ENCODE measurements at regions not wholly inside any gene's neighbourhood (a gene's known extent, or its start where the extent isn't known, plus 50 kb on each side); places are given as distances from the start of the nearest gene placed in this dataset.

DNA sequence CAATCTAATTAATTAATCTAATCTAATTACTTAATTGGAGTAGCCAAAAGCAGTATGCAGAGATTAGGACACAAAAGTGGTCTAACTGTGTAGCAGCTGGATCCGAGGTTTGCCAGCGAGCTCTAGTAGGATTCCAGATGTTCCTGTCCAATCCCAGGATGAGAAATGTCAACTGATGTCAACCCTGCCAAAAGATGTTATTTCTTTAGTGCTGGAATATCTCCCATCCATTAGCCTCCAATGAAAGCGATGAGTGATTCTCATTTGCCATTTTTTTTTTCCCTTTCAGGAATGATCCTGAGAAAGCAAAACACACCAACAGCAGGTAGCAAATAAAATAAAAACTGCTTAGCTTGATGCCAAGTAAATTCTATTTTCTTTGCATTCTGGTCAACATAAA, 372.9 kb downstream of the STIM2 start:
- H3K9ac ChIP-seq (ENCODE audit: low read depth in 1 of 2, low read length in 2 of 2): no peak overlapping the region
- H3K27ac ChIP-seq (ENCODE audit: low read depth in 2 of 2, low read length in 2 of 2): no peak overlapping the region
- H3K9me3 ChIP-seq (ENCODE audit: control insufficient read depth in 2 of 2, low read length in 2 of 2): no peaks in the 10 kb centered on the region
- no peak overlapping the region for H3K4me3 ChIP-seq (ENCODE audit: low read length in 2 of 2)
- H3K4me1 ChIP-seq (ENCODE audit: control insufficient read depth in 2 of 2, insufficient read depth in 2 of 2, low read length in 2 of 2): no peaks in the 10 kb centered on the region
- H3K27me3 ChIP-seq (ENCODE audit: control insufficient read depth in 2 of 2, insufficient read depth in 2 of 2, low read length in 2 of 2): no peaks in the 10 kb centered on the region
- no peaks in the 10 kb centered on the region for H3K36me3 ChIP-seq (ENCODE audit: control insufficient read depth in 2 of 2, insufficient read depth in 2 of 2, low read length in 2 of 2)

- H3K4me3 ChIP-seq (ENCODE audit: low read length in 2 of 2): no peak overlapping the region
- H3K9me3 ChIP-seq (ENCODE audit: control insufficient read depth in 2 of 2, low read length in 2 of 2): no peaks in the 10 kb centered on the region
- no peaks in the 10 kb centered on the region for H3K4me1 ChIP-seq (ENCODE audit: control insufficient read depth in 2 of 2, insufficient read depth in 2 of 2, low read length in 2 of 2)
- no peaks in the 10 kb centered on the region for H3K36me3 ChIP-seq (ENCODE audit: control insufficient read depth in 2 of 2, insufficient read depth in 2 of 2, low read length in 2 of 2)
- H3K9ac ChIP-seq (ENCODE audit: low read depth in 1 of 2, low read length in 2 of 2): no peak overlapping the region
- no peak overlapping the region for H3K27ac ChIP-seq (ENCODE audit: low read depth in 2 of 2, low read length in 2 of 2)
- no peaks in the 10 kb centered on the region for H3K27me3 ChIP-seq (ENCODE audit: control insufficient read depth in 2 of 2, insufficient read depth in 2 of 2, low read length in 2 of 2)
These were observed 373.8 kb downstream of the STIM2 start for GRCh38 chr4:27234306-27234899.

DNA sequence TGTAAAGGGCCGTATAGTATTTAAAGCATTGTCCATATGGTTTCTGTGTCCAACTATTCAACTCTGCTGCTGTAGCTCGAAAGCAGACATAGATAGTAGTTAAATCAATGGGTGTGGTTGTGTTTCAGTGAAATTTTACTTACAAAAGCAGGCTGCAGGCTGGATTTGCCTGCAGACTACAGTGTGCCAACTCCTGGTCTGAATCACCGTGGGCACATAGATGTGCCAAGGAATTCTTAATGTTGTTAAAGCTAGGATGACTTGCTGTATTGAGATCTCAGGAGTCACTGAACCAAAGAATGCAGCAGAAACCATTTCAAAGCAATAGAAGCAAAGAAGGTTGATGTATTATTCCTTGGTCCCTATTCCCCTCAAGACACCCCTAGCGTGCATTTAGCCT, 379.0 kb downstream of the STIM2 start:
- H3K27me3 ChIP-seq (ENCODE audit: control insufficient read depth in 2 of 2, insufficient read depth in 2 of 2, low read length in 2 of 2): no peaks in the 10 kb centered on the region
- H3K9me3 ChIP-seq (ENCODE audit: control insufficient read depth in 2 of 2, low read length in 2 of 2): no peaks in the 10 kb centered on the region
- H3K9ac ChIP-seq (ENCODE audit: low read depth in 1 of 2, low read length in 2 of 2): no peak overlapping the region
- no peak overlapping the region for H3K27ac ChIP-seq (ENCODE audit: low read depth in 2 of 2, low read length in 2 of 2)
- no peaks in the 10 kb centered on the region for H3K36me3 ChIP-seq (ENCODE audit: control insufficient read depth in 2 of 2, insufficient read depth in 2 of 2, low read length in 2 of 2)
- no peak overlapping the region for H3K4me3 ChIP-seq (ENCODE audit: low read length in 2 of 2)
- H3K4me1 ChIP-seq (ENCODE audit: control insufficient read depth in 2 of 2, insufficient read depth in 2 of 2, low read length in 2 of 2): no peaks in the 10 kb centered on the region

GRCh38 chr4:27242217-27242616, 381.6 kb downstream of the STIM2 start:
- no peaks in the 10 kb centered on the region for H3K9me3 ChIP-seq (ENCODE audit: control insufficient read depth in 2 of 2, low read length in 2 of 2)
- H3K36me3 ChIP-seq (ENCODE audit: control insufficient read depth in 2 of 2, insufficient read depth in 2 of 2, low read length in 2 of 2): no peaks in the 10 kb centered on the region
- H3K27me3 ChIP-seq (ENCODE audit: control insufficient read depth in 2 of 2, insufficient read depth in 2 of 2, low read length in 2 of 2): no peaks in the 10 kb centered on the region
- H3K27ac ChIP-seq (ENCODE audit: low read depth in 2 of 2, low read length in 2 of 2): no peak overlapping the region
- no peaks in the 10 kb centered on the region for H3K4me1 ChIP-seq (ENCODE audit: control insufficient read depth in 2 of 2, insufficient read depth in 2 of 2, low read length in 2 of 2)
- no peak overlapping the region for H3K4me3 ChIP-seq (ENCODE audit: low read length in 2 of 2)
- H3K9ac ChIP-seq (ENCODE audit: low read depth in 1 of 2, low read length in 2 of 2): no peak overlapping the region

GRCh38 chr4:27245216-27245615, 384.6 kb downstream of the STIM2 start:
- Histone ChIP-seq H3K27me3 (ENCODE audit: control insufficient read depth in 2 of 2, insufficient read depth in 2 of 2, low read length in 2 of 2) (no peaks in the 10 kb centered on the region), H3K9me3 (ENCODE audit: control insufficient read depth in 2 of 2, low read length in 2 of 2) (no peaks in the 10 kb centered on the region), H3K9ac (ENCODE audit: low read depth in 1 of 2, low read length in 2 of 2) (no peak overlapping the region)

GRCh38 chr4:27248829-27249228, 388.2 kb downstream of the STIM2 start:
- H3K27ac ChIP-seq (ENCODE audit: low read depth in 2 of 2, low read length in 2 of 2): no peak overlapping the region
- H3K27me3 ChIP-seq (ENCODE audit: control insufficient read depth in 2 of 2, insufficient read depth in 2 of 2, low read length in 2 of 2): no peaks in the 10 kb centered on the region
- no peaks in the 10 kb centered on the region for H3K36me3 ChIP-seq (ENCODE audit: control insufficient read depth in 2 of 2, insufficient read depth in 2 of 2, low read length in 2 of 2)
- no peaks in the 10 kb centered on the region for H3K4me1 ChIP-seq (ENCODE audit: control insufficient read depth in 2 of 2, insufficient read depth in 2 of 2, low read length in 2 of 2)
- H3K9me3 ChIP-seq (ENCODE audit: control insufficient read depth in 2 of 2, low read length in 2 of 2): no peaks in the 10 kb centered on the region
- H3K4me3 ChIP-seq (ENCODE audit: low read length in 2 of 2): no peak overlapping the region
- no peak overlapping the region for H3K9ac ChIP-seq (ENCODE audit: low read depth in 1 of 2, low read length in 2 of 2)

More at GRCh38 chr4:27245216-27245615, 384.6 kb downstream of the STIM2 start:
- Histone ChIP-seq H3K4me3 (ENCODE audit: low read length in 2 of 2) (no peak overlapping the region), H3K36me3 (ENCODE audit: control insufficient read depth in 2 of 2, insufficient read depth in 2 of 2, low read length in 2 of 2) (no peaks in the 10 kb centered on the region), H3K27ac (ENCODE audit: low read depth in 2 of 2, low read length in 2 of 2) (no peak overlapping the region), H3K4me1 (ENCODE audit: control insufficient read depth in 2 of 2, insufficient read depth in 2 of 2, low read length in 2 of 2) (no peaks in the 10 kb centered on the region)

DNA sequence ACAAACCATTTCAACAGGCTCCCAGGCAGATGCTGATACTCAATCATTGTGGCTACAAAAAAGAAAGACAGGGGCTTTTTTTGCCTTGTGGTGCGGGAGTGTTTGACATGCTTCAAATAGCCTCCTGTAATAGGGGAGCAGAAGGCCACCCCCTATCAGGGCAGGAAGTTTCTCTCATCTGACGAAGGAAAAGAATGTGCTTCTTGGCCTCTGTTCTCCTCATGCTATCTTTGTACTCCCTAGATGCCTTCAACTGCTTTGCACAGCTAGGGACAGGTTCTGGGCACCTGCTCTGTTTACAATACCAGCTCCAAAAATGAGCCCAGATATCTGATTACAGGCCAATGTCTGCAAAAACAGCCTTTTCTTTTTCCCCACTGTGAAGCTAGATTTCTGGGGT, 391.1 kb downstream of the STIM2 start:
- no peaks in the 10 kb centered on the region for H3K4me1 ChIP-seq (ENCODE audit: control insufficient read depth in 2 of 2, insufficient read depth in 2 of 2, low read length in 2 of 2)
- no peaks in the 10 kb centered on the region for H3K27me3 ChIP-seq (ENCODE audit: control insufficient read depth in 2 of 2, insufficient read depth in 2 of 2, low read length in 2 of 2)
- H3K4me3 ChIP-seq (ENCODE audit: low read length in 2 of 2): no peak overlapping the region
- H3K27ac ChIP-seq (ENCODE audit: low read depth in 2 of 2, low read length in 2 of 2): no peak overlapping the region
- no peaks in the 10 kb centered on the region for H3K36me3 ChIP-seq (ENCODE audit: control insufficient read depth in 2 of 2, insufficient read depth in 2 of 2, low read length in 2 of 2)
- H3K9ac ChIP-seq (ENCODE audit: low read depth in 1 of 2, low read length in 2 of 2): no peak overlapping the region
- no peaks in the 10 kb centered on the region for H3K9me3 ChIP-seq (ENCODE audit: control insufficient read depth in 2 of 2, low read length in 2 of 2)

DNA sequence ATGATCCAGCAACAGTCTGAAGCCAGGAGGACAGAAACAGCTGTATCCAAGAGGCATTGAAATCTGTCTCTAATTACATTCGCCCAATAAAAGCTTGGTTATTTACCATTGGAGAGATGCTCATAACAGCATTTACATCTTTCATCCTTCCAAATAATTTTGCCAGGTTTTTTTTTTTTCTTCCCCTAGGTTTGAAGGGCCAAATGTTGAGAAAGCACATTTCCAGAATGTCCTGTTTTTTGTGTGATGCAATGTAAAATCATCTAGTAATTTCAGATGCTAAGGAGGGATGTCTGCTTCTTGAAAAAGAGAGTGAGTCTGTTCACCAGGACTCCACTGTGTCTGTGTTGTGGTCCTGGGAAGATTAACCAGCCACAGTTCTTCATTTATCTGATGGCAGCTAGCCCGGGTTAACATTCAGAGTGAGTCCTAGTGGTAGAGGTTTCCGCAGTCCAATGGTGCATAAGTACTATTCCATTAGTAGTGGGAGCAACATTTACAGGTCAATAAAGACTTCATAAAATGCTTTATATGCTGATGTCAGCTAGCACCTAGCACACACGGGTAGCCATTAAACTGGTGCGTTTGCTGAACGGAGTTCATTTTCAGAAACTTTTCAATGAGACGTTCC, 406.8 kb downstream of the STIM2 start:
- H3K4me3 ChIP-seq (ENCODE audit: low read length in 2 of 2): no peak overlapping the region

GRCh38 chr4:27267970-27268355, 407.3 kb downstream of the STIM2 start:
- no peak overlapping the region for H3K9ac ChIP-seq (ENCODE audit: low read depth in 1 of 2, low read length in 2 of 2)
- H3K4me1 ChIP-seq (ENCODE audit: control insufficient read depth in 2 of 2, insufficient read depth in 2 of 2, low read length in 2 of 2): no peaks in the 10 kb centered on the region
- H3K36me3 ChIP-seq (ENCODE audit: control insufficient read depth in 2 of 2, insufficient read depth in 2 of 2, low read length in 2 of 2): no peaks in the 10 kb centered on the region
- H3K4me3 ChIP-seq (ENCODE audit: low read length in 2 of 2): no peak overlapping the region
- no peaks in the 10 kb centered on the region for H3K9me3 ChIP-seq (ENCODE audit: control insufficient read depth in 2 of 2, low read length in 2 of 2)
- no peak overlapping the region for H3K27ac ChIP-seq (ENCODE audit: low read depth in 2 of 2, low read length in 2 of 2)
- H3K27me3 ChIP-seq (ENCODE audit: control insufficient read depth in 2 of 2, insufficient read depth in 2 of 2, low read length in 2 of 2): no peaks in the 10 kb centered on the region

More for the DNA sequence above, 406.8 kb downstream of the STIM2 start:
- Histone ChIP-seq H3K9me3 (ENCODE audit: control insufficient read depth in 2 of 2, low read length in 2 of 2) (no peaks in the 10 kb centered on the region), H3K27ac (ENCODE audit: low read depth in 2 of 2, low read length in 2 of 2) (no peak overlapping the region), H3K27me3 (ENCODE audit: control insufficient read depth in 2 of 2, insufficient read depth in 2 of 2, low read length in 2 of 2) (no peaks in the 10 kb centered on the region), H3K36me3 (ENCODE audit: control insufficient read depth in 2 of 2, insufficient read depth in 2 of 2, low read length in 2 of 2) (no peaks in the 10 kb centered on the region), H3K4me1 (ENCODE audit: control insufficient read depth in 2 of 2, insufficient read depth in 2 of 2, low read length in 2 of 2) (no peaks in the 10 kb centered on the region), H3K9ac (ENCODE audit: low read depth in 1 of 2, low read length in 2 of 2) (no peak overlapping the region)

DNA sequence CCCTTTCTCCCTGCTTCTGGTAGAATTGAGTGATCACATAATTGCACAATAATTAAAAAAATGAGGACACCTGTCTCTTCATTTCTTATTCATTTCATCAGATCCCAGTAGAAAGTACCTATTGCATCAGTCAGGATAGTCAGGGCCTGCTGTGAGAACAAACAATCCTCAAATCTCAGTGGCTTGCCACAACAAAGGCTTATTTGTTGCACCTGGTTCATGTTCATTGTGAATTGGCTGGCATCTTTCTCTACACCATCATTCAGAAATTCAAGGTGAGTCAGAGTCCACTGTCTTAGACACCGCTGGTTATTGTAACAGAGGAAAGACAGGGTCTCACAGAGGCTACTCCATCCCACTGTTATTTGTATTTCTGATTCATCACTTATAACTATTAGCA, 409.8 kb downstream of the STIM2 start:
- no peak overlapping the region for H3K9ac ChIP-seq (ENCODE audit: low read depth in 1 of 2, low read length in 2 of 2)
- H3K36me3 ChIP-seq (ENCODE audit: control insufficient read depth in 2 of 2, insufficient read depth in 2 of 2, low read length in 2 of 2): no peaks in the 10 kb centered on the region
- no peak overlapping the region for H3K27ac ChIP-seq (ENCODE audit: low read depth in 2 of 2, low read length in 2 of 2)
- no peaks in the 10 kb centered on the region for H3K9me3 ChIP-seq (ENCODE audit: control insufficient read depth in 2 of 2, low read length in 2 of 2)
- no peaks in the 10 kb centered on the region for H3K4me1 ChIP-seq (ENCODE audit: control insufficient read depth in 2 of 2, insufficient read depth in 2 of 2, low read length in 2 of 2)
- no peaks in the 10 kb centered on the region for H3K27me3 ChIP-seq (ENCODE audit: control insufficient read depth in 2 of 2, insufficient read depth in 2 of 2, low read length in 2 of 2)
- no peak overlapping the region for H3K4me3 ChIP-seq (ENCODE audit: low read length in 2 of 2)

All from mucosa of rectum (tissue), 2 donors.